D721Med (cell line): ENCODE measurements at regions not wholly inside any gene's neighbourhood (a gene's known extent, or its start where the extent isn't known, plus 50 kb on each side); places are given as distances from the start of the nearest gene placed in this dataset.

Experiments
- DNase-seq: peaks from one replicate; pipeline ENCODE4 v3.0.0; 2011; ENCODE audit warnings: low spot score; ENCODE audit not compliant: insufficient read length
- FAIRE-seq: peaks from 2 replicates; lab custom pipeline; 2011; peaks lifted over from hg19 to GRCh38; lab: Jason Lieb, UNC
- TF ChIP-seq, protein P1 (sequence below): IDR thresholded peaks from 2 replicates; pipeline ENCODE4 v1.5.1; 2012; ENCODE audit warnings: mild to moderate bottlenecking, control low read depth; ENCODE audit not compliant: insufficient read depth; ENCODE audit errors: missing control alignments

DNA sequence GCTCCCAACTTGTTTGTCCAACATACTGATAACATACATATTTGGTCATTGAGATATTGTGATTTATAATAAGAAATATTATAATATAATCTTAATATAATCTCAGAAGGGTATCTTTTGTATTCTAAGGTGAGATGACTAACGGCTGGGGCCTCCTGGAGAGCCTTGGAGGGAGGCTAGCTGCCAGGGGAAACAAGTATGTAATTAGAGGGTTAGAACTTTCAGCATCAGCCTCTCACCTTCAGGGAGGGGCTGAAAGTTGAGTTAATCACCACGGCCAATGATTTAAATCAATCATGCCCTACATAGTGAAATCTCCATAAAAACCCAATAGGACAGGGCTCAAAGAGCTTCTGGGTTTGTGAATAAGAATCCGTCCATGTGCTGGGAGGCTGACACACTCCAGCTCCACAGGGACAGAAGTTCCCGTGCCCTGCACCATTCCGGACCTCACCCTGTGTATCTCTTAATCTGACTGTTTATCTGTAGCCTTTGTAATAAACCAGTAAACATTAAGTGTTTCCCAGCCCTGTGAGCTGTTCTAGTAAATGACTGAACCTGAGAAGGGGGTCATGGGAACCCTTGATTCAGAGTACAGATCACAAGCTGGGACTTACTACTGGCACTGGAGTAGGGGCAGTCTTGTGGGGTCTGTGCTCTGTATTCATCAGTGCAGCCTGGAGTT is 86.3 kb upstream of the STEAP1B start:
- no peak for DNase-seq
- TF ChIP-seq, protein P1, sequence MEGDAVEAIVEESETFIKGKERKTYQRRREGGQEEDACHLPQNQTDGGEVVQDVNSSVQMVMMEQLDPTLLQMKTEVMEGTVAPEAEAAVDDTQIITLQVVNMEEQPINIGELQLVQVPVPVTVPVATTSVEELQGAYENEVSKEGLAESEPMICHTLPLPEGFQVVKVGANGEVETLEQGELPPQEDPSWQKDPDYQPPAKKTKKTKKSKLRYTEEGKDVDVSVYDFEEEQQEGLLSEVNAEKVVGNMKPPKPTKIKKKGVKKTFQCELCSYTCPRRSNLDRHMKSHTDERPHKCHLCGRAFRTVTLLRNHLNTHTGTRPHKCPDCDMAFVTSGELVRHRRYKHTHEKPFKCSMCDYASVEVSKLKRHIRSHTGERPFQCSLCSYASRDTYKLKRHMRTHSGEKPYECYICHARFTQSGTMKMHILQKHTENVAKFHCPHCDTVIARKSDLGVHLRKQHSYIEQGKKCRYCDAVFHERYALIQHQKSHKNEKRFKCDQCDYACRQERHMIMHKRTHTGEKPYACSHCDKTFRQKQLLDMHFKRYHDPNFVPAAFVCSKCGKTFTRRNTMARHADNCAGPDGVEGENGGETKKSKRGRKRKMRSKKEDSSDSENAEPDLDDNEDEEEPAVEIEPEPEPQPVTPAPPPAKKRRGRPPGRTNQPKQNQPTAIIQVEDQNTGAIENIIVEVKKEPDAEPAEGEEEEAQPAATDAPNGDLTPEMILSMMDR = no peak
- no peak for FAIRE-seq

DNA sequence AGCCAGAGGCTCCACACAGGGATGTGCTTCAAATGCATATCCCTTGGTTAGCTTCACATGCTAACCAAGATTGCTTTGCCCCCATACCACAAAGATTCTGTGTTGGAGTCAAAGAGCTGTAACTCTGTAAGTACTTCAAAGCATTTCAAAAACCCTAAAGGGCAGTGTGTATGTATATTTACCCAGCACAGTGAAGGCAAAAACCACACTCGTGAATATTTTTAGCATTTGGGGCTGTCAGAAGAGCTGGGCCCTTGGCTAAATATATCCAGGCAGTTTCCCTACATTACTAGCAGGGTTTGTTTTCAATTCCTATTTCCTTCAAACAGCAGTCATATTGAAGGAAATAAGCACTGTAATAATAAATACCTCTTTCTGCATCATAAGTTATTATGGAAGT is 84.2 kb upstream of the STEAP1B start:
- DNase-seq (no peak), FAIRE-seq (no peak)
- TF ChIP-seq, protein P1 = no peak

- FAIRE-seq = no peak
- TF ChIP-seq, protein P1 = no peak
- no peak for DNase-seq
These were observed 83.1 kb upstream of the STEAP1B start for GRCh38 chr7:22582863-22583622.

GRCh38 chr7:22581099-22581498 is 81.1 kb upstream of the STEAP1B start:
- no peak for DNase-seq
- FAIRE-seq = no peak
- TF ChIP-seq, protein P1 = no peak

- no peak for DNase-seq
- FAIRE-seq = no peak
- TF ChIP-seq, protein P1 = no peak
These were observed 80.0 kb upstream of the STEAP1B start for GRCh38 chr7:22579961-22580360.

DNA sequence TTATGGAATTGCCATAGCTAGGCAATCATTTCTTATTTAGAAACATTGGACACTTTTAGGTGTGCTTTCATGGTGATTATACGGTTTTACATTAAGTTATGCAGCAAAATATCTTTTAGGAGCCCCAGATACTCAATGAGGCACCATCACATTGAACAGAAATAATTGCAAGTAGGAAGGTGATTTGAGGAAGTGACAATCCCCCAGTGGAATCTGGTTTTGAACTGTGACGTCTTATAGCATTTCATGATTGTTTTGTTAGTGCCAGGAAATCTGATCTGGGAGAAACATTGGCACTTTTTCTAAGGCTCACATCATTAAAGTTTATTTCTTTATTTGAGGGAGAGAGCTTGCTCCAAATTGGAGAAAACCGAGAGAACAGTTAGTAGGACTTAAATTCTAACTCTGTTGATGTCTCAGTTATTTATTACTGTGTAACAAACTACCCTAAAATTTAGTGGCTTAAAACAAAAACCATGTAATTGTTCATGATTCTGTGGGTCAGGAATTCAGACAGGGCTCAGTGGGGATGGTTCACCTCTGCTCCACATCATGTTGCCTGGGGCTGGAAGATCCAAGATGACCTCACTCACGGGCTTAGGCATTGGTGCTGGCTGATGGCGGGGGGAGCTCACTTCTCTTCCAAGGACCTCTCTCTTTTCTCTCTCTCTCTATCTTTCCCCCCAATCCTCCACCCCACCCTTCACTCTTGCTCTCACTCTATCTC is 78.2 kb upstream of the STEAP1B start:
- no peak for FAIRE-seq
- TF ChIP-seq, protein P1 = no peak
- no peak for DNase-seq
